Body of pancreas (tissue), 4 donors: ENCODE measurements at regions not wholly inside any gene's neighbourhood (a gene's known extent, or its start where the extent isn't known, plus 50 kb on each side); places are given as distances from the start of the nearest gene placed in this dataset.
"Not testable (repeated sequence)": the region's sequence is repeated elsewhere in the genome, so short reads cannot be mapped to it uniquely, and the experiment has no call there.

ENCODE experiments used
- POLR2A ChIP-seq, 3 donors: fragments of 450-650 bp; IDR thresholded peaks; one replicate each; pipeline ENCODE4 v1.6.1; 2016; ENCODE audit warnings: antibody characterized with exemption in 3 of 3, mild to moderate bottlenecking in 2 of 3
- TF ChIP-seq, protein P1 (sequence below), 7 experiments: fragments of 450-650 bp in 4 of 7; fragments of 200-600 bp in 3 of 7; sonication (generic) in 3 of 7; IDR thresholded peaks; one replicate each; pipeline ENCODE4 v1.5.1; 2016 to 2019; ENCODE audit warnings: antibody characterized with exemption in 7 of 7

DNA sequence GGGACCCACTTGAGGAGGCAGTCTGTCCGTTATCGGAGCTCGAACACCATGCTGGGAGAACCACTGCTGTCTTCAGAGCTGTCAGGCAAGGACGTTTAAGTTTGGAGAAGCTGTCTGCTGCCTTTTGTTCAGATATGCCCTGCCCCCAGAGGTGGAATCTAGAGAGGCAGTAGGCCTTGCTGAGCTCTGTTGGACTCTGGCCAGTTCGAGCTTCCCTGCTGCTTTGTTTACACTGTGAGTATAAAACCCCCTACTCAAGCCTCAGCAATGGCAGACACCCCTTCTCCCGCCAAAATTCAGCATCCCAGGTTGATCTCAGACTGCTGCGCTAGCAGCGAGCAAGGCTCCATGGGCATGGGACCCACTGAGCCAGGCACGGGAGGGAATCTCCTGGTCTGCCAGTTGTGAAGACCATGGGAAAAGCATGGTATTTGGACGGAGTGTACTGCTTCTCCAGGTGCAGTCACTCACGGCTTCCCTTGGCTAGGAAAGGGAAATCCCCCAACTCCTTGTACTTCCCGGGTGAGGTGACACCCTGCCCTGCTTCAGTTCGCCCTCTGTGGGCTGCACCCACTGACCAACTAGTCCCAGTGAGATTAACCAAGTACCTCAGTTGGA lies 134.5 kb upstream of the RBMS1 start:
- TF ChIP-seq, protein P1, sequence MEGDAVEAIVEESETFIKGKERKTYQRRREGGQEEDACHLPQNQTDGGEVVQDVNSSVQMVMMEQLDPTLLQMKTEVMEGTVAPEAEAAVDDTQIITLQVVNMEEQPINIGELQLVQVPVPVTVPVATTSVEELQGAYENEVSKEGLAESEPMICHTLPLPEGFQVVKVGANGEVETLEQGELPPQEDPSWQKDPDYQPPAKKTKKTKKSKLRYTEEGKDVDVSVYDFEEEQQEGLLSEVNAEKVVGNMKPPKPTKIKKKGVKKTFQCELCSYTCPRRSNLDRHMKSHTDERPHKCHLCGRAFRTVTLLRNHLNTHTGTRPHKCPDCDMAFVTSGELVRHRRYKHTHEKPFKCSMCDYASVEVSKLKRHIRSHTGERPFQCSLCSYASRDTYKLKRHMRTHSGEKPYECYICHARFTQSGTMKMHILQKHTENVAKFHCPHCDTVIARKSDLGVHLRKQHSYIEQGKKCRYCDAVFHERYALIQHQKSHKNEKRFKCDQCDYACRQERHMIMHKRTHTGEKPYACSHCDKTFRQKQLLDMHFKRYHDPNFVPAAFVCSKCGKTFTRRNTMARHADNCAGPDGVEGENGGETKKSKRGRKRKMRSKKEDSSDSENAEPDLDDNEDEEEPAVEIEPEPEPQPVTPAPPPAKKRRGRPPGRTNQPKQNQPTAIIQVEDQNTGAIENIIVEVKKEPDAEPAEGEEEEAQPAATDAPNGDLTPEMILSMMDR (IDR thresholded peaks at IDR 0.05) = not testable (repeated sequence)
- not testable (repeated sequence) for TF ChIP-seq POLR2A (IDR thresholded peaks at IDR 0.05)
